Astrocyte of the cerebellum (primary cell): ENCODE measurements at regions not wholly inside any gene's neighbourhood (a gene's known extent, or its start where the extent isn't known, plus 50 kb on each side); places are given as distances from the start of the nearest gene placed in this dataset.

Experiments used
- DNase-seq: peaks from one replicate; pipeline ENCODE4 v3.0.0-alpha.2; 2011; ENCODE audit warnings: low read depth
- H3K4me3 ChIP-seq: 2 replicates; pipeline ENCODE4 v1.5.1; 2011; ENCODE audit warnings: mild to moderate bottlenecking, low read depth, low read length, moderate library complexity
- CTCF ChIP-seq: IDR thresholded peaks from 2 replicates; pipeline ENCODE4 v1.5.1; 2012; ENCODE audit warnings: low read length, low read depth, moderate library complexity, mild to moderate bottlenecking; ENCODE audit errors: missing control alignments
- in situ Hi-C: cut with HindIII; loops from 2 replicates; pipeline ENCODE4 v1.10.0; 2017; ENCODE audit warnings: low sequenced_read_pairs

GRCh38 chr7:46515844-46516590 lies 594.9 kb upstream of the IGFBP3 start:
- DNase-seq = no peak
- in situ Hi-C loops = no loop called here
- H3K4me3 ChIP-seq = no peak overlapping the region
- TF ChIP-seq CTCF = no peak

DNA sequence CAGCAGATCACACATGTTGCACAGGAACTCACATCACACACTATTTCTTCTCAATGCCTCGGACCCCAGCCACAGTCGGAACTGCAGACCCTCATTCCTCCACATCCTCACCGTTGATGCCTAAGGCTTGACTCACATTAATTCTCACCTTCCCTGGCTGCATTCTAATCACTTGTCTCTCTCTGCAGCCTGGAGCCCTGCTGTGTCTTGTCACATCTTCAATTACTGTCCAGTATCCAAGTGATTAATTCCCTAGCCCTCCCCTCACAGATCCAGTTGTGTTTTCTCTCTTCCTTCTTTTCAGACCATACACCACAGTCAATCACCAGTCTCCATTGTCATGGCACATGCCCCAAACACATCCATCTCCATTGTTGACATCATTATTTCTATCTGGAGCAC lies 592.4 kb upstream of the IGFBP3 start:
- no peak for DNase-seq
- no peak for TF ChIP-seq CTCF
- in situ Hi-C loops = no loop called here
- no peak overlapping the region for H3K4me3 ChIP-seq

DNA sequence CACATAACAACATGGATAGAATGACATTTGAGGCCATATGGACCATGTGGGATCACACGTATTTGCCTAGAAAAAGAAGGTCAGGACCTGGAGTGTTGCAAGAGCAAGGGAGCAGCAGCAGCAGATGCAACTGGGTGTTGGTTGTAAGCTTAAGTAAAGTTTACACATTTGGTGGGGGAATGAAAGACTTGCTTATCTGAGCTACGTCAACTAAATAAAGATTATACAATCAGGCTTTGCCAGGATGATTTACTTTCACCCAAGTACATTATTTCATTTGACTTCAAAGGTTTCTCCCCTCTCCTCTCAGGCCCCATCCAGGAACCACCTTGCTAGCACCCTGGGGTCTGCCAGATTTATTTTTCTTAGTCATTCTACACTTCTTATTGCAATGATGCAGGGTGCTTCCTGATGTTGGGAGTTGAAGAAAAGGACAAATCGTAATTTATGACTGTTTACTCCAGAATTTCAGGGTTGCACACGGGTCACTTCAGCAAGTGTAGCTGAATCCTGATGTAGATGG lies 591.9 kb upstream of the IGFBP3 start:
- no peak for TF ChIP-seq CTCF
- DNase-seq = no peak
- H3K4me3 ChIP-seq = no peak overlapping the region
- in situ Hi-C loops = no loop called here

DNA sequence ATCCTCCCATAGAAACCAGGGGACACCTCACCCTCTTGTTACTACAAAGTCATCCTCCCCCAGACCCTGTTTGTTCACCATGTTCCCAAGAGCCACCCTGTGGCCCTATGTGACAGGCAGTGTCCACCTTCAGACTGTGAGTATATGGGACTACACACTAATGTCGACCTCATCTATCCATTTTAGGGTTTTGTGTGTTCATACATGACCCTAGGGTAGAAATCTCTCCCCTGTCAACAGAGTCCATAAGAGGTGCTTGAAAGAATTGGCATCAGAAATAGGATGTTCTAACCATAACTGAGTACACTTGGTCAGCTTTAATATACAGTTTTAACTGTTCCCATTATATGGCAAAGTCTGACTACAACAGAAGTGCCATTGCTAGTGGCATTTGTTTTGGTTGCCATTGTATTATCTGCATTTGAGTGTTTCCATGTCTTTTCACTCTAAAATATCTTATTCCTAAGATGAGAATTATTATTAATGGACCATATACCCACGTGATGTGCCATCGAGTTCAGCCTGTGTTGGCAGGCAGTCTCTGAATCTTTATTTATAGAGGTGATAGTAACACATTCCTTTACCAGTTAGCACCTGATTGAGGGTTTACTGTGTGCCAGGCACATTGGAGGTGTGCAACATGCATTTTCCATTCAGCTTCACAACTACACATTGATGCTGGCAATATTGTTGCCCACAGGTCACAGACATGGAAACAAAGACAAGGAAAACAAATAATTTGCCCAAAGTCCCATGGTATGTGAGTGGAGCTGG lies 590.6 kb upstream of the IGFBP3 start:
- in situ Hi-C loops = no loop called here
- no peak for TF ChIP-seq CTCF
- no peak overlapping the region for H3K4me3 ChIP-seq
- DNase-seq = no peak

DNA sequence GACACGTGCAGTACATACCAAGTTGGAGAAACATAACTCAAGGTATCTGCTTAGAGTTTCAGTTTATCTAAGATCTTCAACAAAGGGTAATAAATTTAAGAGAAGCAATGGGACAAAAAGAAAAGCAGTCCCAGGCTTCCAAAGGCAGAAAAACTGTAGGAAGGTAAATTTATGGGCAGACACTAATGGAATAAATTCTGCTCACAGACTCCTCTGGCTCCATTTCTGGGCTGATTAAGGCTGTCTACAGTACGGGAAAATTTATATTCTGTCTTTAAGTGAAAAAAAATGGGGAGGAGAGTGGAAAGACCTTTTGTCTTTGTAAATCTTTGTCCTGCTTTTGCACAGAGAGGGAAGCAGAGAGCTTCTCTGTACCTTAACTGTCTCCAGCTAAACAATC lies 587.5 kb upstream of the IGFBP3 start:
- no peak overlapping the region for H3K4me3 ChIP-seq
- in situ Hi-C loops = no loop called here
- no peak for DNase-seq
- no peak for TF ChIP-seq CTCF

- no peak for TF ChIP-seq CTCF
- in situ Hi-C loops = no loop called here
- H3K4me3 ChIP-seq = no peak overlapping the region
- DNase-seq = no peak
Observed at GRCh38 chr7:46507560-46507959, 586.5 kb upstream of the IGFBP3 start.
